H9 (cell line): ENCODE measurements at regions not wholly inside any gene's neighbourhood (a gene's known extent, or its start where the extent isn't known, plus 50 kb on each side); places are given as distances from the start of the nearest gene placed in this dataset.

Experiments
- DNase-seq: peaks from one replicate; pipeline ENCODE4 v3.0.0-alpha.2; 2017
- H2AFZ ChIP-seq: one replicate; pipeline ENCODE4 v1.6.1; 2013; ENCODE audit warnings: mild to moderate bottlenecking, low read length, control low read depth, moderate library complexity
- H2AK5ac ChIP-seq: 2 replicates; pipeline ENCODE4 v1.6.1; 2013; ENCODE audit warnings: low read length, control low read depth, mixed read lengths; ENCODE audit not compliant: insufficient read length
- H2BK120ac ChIP-seq: one replicate; pipeline ENCODE4 v1.6.1; 2013; ENCODE audit warnings: low read depth, mild to moderate bottlenecking, low read length, control low read depth, inconsistent platforms; ENCODE audit not compliant: poor library complexity, severe bottlenecking
- H2BK12ac ChIP-seq: 2 replicates; pipeline ENCODE4 v1.6.1; 2013; ENCODE audit warnings: low read length, control low read depth, mixed read lengths, low read depth; ENCODE audit not compliant: insufficient read length
- H2BK15ac ChIP-seq: 2 replicates; pipeline ENCODE4 v1.6.1; 2013; ENCODE audit warnings: low read depth, low read length, control low read depth
- H2BK20ac ChIP-seq: one replicate; pipeline ENCODE4 v1.6.1; 2013; ENCODE audit warnings: low read depth, mild to moderate bottlenecking, low read length, control low read depth, inconsistent platforms; ENCODE audit not compliant: poor library complexity, severe bottlenecking
- H2BK5ac ChIP-seq: 2 replicates; pipeline ENCODE4 v1.6.1; 2013; ENCODE audit warnings: low read length, control low read depth, mixed read lengths; ENCODE audit not compliant: insufficient read length
- H3K14ac ChIP-seq: 2 replicates; pipeline ENCODE4 v1.6.1; 2013; ENCODE audit warnings: low read length, control low read depth; ENCODE audit not compliant: insufficient read depth
- H3K18ac ChIP-seq: 2 replicates; pipeline ENCODE4 v1.6.1; 2013; ENCODE audit warnings: low read depth, mild to moderate bottlenecking, mixed read lengths, low read length, control low read depth; ENCODE audit not compliant: insufficient read length
- H3K23ac ChIP-seq: 2 replicates; pipeline ENCODE4 v1.6.1; 2013; ENCODE audit warnings: low read length, control low read depth, mixed read lengths, low read depth; ENCODE audit not compliant: insufficient read length
- H3K23me2 ChIP-seq: 2 replicates; pipeline ENCODE4 v1.6.1; 2013; ENCODE audit warnings: low read depth, mild to moderate bottlenecking, mixed read lengths, low read length, control low read depth; ENCODE audit not compliant: insufficient read length, poor library complexity, severe bottlenecking
- H3K27ac ChIP-seq: 2 replicates; pipeline ENCODE4 v1.5.1; 2013; ENCODE audit warnings: low read length, control low read depth, mixed read lengths, low read depth; ENCODE audit not compliant: insufficient read length
- H3K27me3 ChIP-seq: 2 replicates; pipeline ENCODE4 v1.6.1; 2013; ENCODE audit warnings: low read length, control low read depth, inconsistent platforms; ENCODE audit not compliant: insufficient read depth
- H3K4ac ChIP-seq: 2 replicates; pipeline ENCODE4 v1.6.1; 2013; ENCODE audit warnings: low read depth, mild to moderate bottlenecking, control low read depth, inconsistent platforms, low read length, moderate library complexity
- H3K4me1 ChIP-seq: 2 replicates; pipeline ENCODE4 v1.6.1; 2013; ENCODE audit warnings: low read length, control low read depth, inconsistent platforms; ENCODE audit not compliant: insufficient read depth
- H3K4me2 ChIP-seq: 2 replicates; pipeline ENCODE4 v1.6.1; 2013; ENCODE audit warnings: low read length, control low read depth, mixed read lengths; ENCODE audit not compliant: insufficient read length, insufficient read depth
- H3K56ac ChIP-seq: 2 replicates; pipeline ENCODE4 v1.6.1; 2013; ENCODE audit warnings: low read depth, mild to moderate bottlenecking, mixed read lengths, low read length, control low read depth; ENCODE audit not compliant: insufficient read length
- H3K79me1 ChIP-seq: 2 replicates; pipeline ENCODE4 v1.6.1; 2013; ENCODE audit warnings: low read depth, mild to moderate bottlenecking, moderate library complexity, low read length, control low read depth, inconsistent platforms; ENCODE audit not compliant: insufficient read depth, poor library complexity, severe bottlenecking
- H3K79me2 ChIP-seq: 2 replicates; pipeline ENCODE4 v1.6.1; 2013; ENCODE audit warnings: low read length, control low read depth, inconsistent platforms; ENCODE audit not compliant: insufficient read depth
- H3K9ac ChIP-seq: 2 replicates; pipeline ENCODE4 v1.6.1; 2013; ENCODE audit warnings: low read length, control low read depth, mixed read lengths; ENCODE audit not compliant: insufficient read length; ENCODE audit errors: extremely low read depth
- H3K9me3 ChIP-seq: one replicate; pipeline ENCODE4 v1.6.1; 2013; ENCODE audit warnings: low read depth, low read length, inconsistent platforms; ENCODE audit not compliant: control insufficient read depth
- H3T11ph ChIP-seq: one replicate; pipeline ENCODE4 v1.6.1; 2013; ENCODE audit warnings: mild to moderate bottlenecking, low read length, control low read depth, inconsistent platforms
- H4K20me1 ChIP-seq: one replicate; pipeline ENCODE4 v1.6.1; 2013; ENCODE audit not compliant: control insufficient read depth, insufficient read length, insufficient read depth
- H4K5ac ChIP-seq: 2 replicates; pipeline ENCODE4 v1.6.1; 2013; ENCODE audit warnings: low read depth, mild to moderate bottlenecking, mixed read lengths, low read length, control low read depth; ENCODE audit not compliant: insufficient read length
- H4K8ac ChIP-seq: replicated peaks from 2 replicates; pipeline ENCODE4 v1.6.1; 2013; ENCODE audit warnings: low read length, control low read depth, mixed read lengths, low read depth; ENCODE audit not compliant: insufficient read length
- H4K91ac ChIP-seq: 2 replicates; pipeline ENCODE4 v1.6.1; 2013; ENCODE audit warnings: low read depth, mild to moderate bottlenecking, moderate library complexity, mixed read lengths, low read length, control low read depth; ENCODE audit not compliant: insufficient read length
- H3K27ac Mint-ChIP-seq, 3 experiments: 2 replicates in 2 of 3; 3 replicates in 1 of 3; pipeline ENCODE4 v1.8.0; 2020 to 2021; ENCODE audit warnings: mixed read lengths in 3 of 3, mild to moderate bottlenecking in 1 of 3, moderate library complexity in 1 of 3
- H3K27me3 Mint-ChIP-seq: 2 replicates; pipeline ENCODE4 v1.8.0; 2021; ENCODE audit warnings: low read depth, mild to moderate bottlenecking, moderate library complexity, mixed read lengths
- H3K36me3 Mint-ChIP-seq, 3 experiments: 2 replicates in 2 of 3; 3 replicates in 1 of 3; pipeline ENCODE4 v1.8.0; 2020 to 2021; ENCODE audit warnings: low read depth in 3 of 3, mixed read lengths in 3 of 3; ENCODE audit not compliant: insufficient read depth in 1 of 3
- H3K4me1 Mint-ChIP-seq, 2 experiments: 2 replicates each; pipeline ENCODE4 v1.8.0; 2020; ENCODE audit warnings: mixed read lengths in 2 of 2
- H3K4me3 Mint-ChIP-seq, 2 experiments: 2 replicates in 1 of 2; 3 replicates in 1 of 2; pipeline ENCODE4 v1.8.0; 2020 to 2021; ENCODE audit warnings: mild to moderate bottlenecking in 2 of 2, mixed read lengths in 2 of 2, moderate library complexity in 1 of 2
- H3K9me3 Mint-ChIP-seq, 2 experiments: 2 replicates in 1 of 2; 3 replicates in 1 of 2; pipeline ENCODE4 v1.8.0; 2020; ENCODE audit warnings: mild to moderate bottlenecking in 2 of 2, mixed read lengths in 2 of 2, moderate library complexity in 1 of 2
- CTCF ChIP-seq: fragments of 200-600 bp; sonication (generic); conservative IDR thresholded peaks from 3 replicates; pipeline ENCODE4 v1.8.0; 2021; ENCODE audit warnings: antibody characterized with exemption, mild to moderate bottlenecking
- WGBS: extraction: QIAGEN DNeasy Blood & Tissue Kit; methylation state at CpG from one replicate; pipeline ENCODE4 v1.1.7; 2013; ENCODE audit warnings: missing lambda C conversion rate, low lambda C conversion rate, mixed read lengths; ENCODE audit not compliant: insufficient read length; ENCODE audit errors: extremely low coverage; 5-methylcytosine and 5-hydroxymethylcytosine counted together

DNA sequence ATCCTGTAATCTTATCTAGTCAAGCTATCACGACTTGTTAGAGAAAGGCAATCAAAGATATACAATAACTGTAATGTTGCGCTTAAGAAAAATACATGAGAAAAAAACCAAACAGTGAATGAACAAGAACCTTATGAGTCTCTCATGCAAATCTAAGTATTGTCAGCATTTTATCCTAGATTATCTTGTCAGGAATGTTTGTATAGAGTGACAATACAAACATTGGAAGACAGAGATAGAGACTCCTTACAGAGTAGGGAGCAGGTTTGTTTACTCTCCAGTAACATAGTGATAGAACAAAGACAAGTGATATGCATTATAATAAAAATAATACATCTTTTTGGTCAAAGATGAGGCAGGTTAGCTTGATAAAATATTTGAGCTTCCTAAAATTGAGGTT lies 444.8 kb downstream of the SLITRK5 start:
- no peak overlapping the region for H3K14ac ChIP-seq
- no peak overlapping the region for H3K27ac ChIP-seq
- no peak overlapping the region for H4K5ac ChIP-seq
- H2BK15ac ChIP-seq = no peak overlapping the region
- H3K4me1 Mint-ChIP-seq = peaks cover 7 to 11% of the 10 kb centered on the region in 2 experiments
- no peaks in the 10 kb centered on the region for H3K4me1 ChIP-seq
- no peaks in the 10 kb centered on the region for H3K27me3 ChIP-seq
- no peak overlapping the region for H2AFZ ChIP-seq
- no peak overlapping the region for H2BK5ac ChIP-seq
- no peak overlapping the region for H4K8ac ChIP-seq
- H4K20me1 ChIP-seq = no peaks in the 10 kb centered on the region
- no peaks in the 10 kb centered on the region for H3K9me3 ChIP-seq
- H2BK120ac ChIP-seq = no peak overlapping the region
- H3K18ac ChIP-seq = no peak overlapping the region
- no peak overlapping the region for H3K4me2 ChIP-seq
- TF ChIP-seq CTCF = no peak
- no peaks in the 10 kb centered on the region for H3K23me2 ChIP-seq
- H3K9ac ChIP-seq = no peak overlapping the region
- DNase-seq = no peak
- WGBS = no CpG with 5 or more reads among the region's 2 CpGs
- H3K9me3 Mint-ChIP-seq = no peaks in the 10 kb centered on the region
- no peak overlapping the region for H2BK20ac ChIP-seq
- H3K56ac ChIP-seq = no peak overlapping the region
- no peaks in the 10 kb centered on the region for H3K27me3 Mint-ChIP-seq
- no peak overlapping the region for H3K4me3 Mint-ChIP-seq
- H3K36me3 Mint-ChIP-seq = no peaks in the 10 kb centered on the region
- H3K23ac ChIP-seq = no peak overlapping the region
- H3T11ph ChIP-seq = no peak overlapping the region
- H3K4ac ChIP-seq = no peak overlapping the region
- no peak overlapping the region for H2BK12ac ChIP-seq
- no peak overlapping the region for H4K91ac ChIP-seq
- no peaks in the 10 kb centered on the region for H3K79me1 ChIP-seq
- H3K79me2 ChIP-seq = no peaks in the 10 kb centered on the region
- no peak overlapping the region for H2AK5ac ChIP-seq
- no peak overlapping the region for H3K27ac Mint-ChIP-seq
